B cell (primary cell): ENCODE measurements at regions not wholly inside any gene's neighbourhood (a gene's known extent, or its start where the extent isn't known, plus 50 kb on each side); places are given as distances from the start of the nearest gene placed in this dataset.

Experiments
- EZH2 ChIP-seq: IDR thresholded peaks from 2 replicates; pipeline ENCODE4 v1.6.1; 2012; ENCODE audit warnings: borderline replicate concordance, low read depth, mild to moderate bottlenecking, moderate library complexity, low read length; ENCODE audit not compliant: insufficient read depth, poor library complexity, severe bottlenecking
- TF ChIP-seq, protein P1 (sequence below): fragments of 200-600 bp; IDR thresholded peaks from one replicate; pipeline ENCODE4 v1.8.0; 2022; ENCODE audit warnings: antibody characterized with exemption, mild to moderate bottlenecking

DNA sequence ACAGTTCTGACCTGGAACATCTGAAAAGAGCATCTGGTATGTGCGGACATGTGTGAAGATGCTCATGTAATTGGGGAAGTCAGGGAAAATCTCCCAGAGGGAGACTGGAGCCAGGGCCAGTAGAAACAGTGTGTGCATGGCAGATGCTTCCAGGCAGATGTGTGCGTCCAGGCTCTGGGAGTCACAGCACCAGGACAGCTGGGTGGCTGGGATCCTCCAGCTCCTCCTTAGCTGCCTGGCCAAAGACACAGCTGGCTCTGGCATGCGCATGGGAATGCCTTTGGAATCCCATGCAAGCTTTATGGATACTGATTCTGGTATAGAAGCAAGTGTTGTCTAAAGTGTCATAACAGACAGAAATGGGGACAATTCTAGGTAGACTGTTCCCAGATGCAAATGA, 369.7 kb downstream of the INSIG2 start:
- TF ChIP-seq, protein P1, sequence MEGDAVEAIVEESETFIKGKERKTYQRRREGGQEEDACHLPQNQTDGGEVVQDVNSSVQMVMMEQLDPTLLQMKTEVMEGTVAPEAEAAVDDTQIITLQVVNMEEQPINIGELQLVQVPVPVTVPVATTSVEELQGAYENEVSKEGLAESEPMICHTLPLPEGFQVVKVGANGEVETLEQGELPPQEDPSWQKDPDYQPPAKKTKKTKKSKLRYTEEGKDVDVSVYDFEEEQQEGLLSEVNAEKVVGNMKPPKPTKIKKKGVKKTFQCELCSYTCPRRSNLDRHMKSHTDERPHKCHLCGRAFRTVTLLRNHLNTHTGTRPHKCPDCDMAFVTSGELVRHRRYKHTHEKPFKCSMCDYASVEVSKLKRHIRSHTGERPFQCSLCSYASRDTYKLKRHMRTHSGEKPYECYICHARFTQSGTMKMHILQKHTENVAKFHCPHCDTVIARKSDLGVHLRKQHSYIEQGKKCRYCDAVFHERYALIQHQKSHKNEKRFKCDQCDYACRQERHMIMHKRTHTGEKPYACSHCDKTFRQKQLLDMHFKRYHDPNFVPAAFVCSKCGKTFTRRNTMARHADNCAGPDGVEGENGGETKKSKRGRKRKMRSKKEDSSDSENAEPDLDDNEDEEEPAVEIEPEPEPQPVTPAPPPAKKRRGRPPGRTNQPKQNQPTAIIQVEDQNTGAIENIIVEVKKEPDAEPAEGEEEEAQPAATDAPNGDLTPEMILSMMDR: no peak
- no peak for TF ChIP-seq EZH2
